Fibroblast of mammary gland (primary cell): ENCODE measurements at regions not wholly inside any gene's neighbourhood (a gene's known extent, or its start where the extent isn't known, plus 50 kb on each side); places are given as distances from the start of the nearest gene placed in this dataset.
"Not testable (repeated sequence)": the region's sequence is repeated elsewhere in the genome, so short reads cannot be mapped to it uniquely, and the experiment has no call there.

Experiments used
- DNase-seq: peaks from one replicate; pipeline ENCODE4 v3.0.0-alpha.2; 2010; ENCODE audit warnings: low read depth
- H3K4me3 ChIP-seq: 2 replicates; pipeline ENCODE4 v1.5.1; 2011; ENCODE audit warnings: low read depth, mild to moderate bottlenecking, low read length, moderate library complexity; ENCODE audit not compliant: control insufficient read depth

GRCh38 chr9:67179185-67179584, 186.8 kb upstream of the SPATA31A3 start:
- DNase-seq: not testable (repeated sequence)

GRCh38 chr9:67175167-67175566, 182.8 kb upstream of the SPATA31A3 start:
- not testable (repeated sequence) for DNase-seq, H3K4me3 ChIP-seq

More at GRCh38 chr9:67179185-67179584, 186.8 kb upstream of the SPATA31A3 start:
- not testable (repeated sequence) for H3K4me3 ChIP-seq

- H3K4me3 ChIP-seq, DNase-seq: not testable (repeated sequence)
Observed at GRCh38 chr9:67171721-67172120, 179.4 kb upstream of the SPATA31A3 start.

DNA sequence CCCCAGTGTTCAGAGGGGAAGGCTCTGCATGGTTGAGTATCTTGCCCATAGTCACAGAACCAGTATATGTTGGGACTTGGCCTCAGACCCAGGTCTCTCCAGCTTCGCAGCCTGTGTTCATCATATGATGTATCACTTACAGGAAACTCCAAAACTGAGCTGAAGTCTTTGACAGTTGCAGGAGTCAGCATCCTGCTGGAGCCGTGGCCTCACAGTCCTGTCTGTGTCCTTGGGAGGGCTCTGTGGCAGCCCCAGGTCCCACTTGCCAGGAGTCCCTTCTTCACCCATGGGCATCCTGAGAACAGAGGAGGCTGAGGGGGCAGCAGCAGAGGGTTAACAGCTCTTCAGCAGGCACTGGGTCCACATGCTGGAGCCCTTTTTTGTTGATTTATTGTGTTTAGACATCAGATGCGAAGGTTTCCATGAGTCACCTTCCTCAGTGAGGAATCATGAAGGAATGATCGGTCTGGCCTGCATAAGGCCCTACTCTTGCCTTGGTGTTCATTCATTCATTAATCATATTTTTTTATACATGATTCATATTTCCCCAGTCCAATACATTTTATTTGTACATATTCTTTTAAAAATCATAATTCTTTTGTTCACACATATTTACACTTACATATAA, 176.3 kb upstream of the SPATA31A3 start:
- DNase-seq, H3K4me3 ChIP-seq: not testable (repeated sequence)

DNA sequence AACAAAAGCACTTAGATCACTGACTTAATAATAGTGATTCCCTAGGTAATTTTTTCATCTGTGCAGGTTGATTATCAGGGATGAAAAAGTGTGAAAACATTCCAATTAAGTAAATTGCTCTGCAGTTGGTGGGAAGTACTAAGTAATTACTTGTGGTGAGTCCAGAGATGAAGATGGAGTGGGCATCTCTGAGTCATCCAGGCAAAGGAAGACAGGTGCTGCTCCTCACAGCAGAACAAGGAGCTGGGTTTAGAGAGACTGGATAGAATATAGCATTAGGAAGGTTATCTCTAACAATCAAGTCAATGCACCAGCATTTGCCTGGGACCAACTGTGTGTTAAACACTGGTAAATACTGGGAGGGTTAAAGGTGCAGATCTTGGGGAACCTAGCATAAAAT, 174.0 kb upstream of the SPATA31A3 start:
- DNase-seq, H3K4me3 ChIP-seq: not testable (repeated sequence)

GRCh38 chr9:67162827-67163226, 170.5 kb upstream of the SPATA31A3 start:
- not testable (repeated sequence) for DNase-seq, H3K4me3 ChIP-seq

DNA sequence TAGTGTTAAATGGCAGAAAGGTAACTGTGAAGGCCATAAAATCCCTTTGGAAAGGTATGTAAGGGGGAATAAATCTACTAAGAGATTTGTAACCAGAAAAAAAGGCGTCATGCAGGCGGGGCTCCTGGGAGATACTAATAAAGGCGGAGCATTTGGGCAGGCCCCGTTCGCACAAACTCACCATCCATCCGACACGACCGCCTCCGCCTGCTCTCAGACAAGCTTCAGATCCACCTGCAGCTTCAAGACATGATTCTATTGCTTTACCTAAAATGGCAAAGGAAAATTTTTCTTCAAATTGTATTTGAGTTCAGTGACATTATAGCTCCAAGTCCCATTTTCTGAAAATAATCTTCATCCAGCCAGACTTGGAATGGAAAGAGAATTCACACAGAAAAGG, 162.9 kb upstream of the SPATA31A3 start:
- not testable (repeated sequence) for DNase-seq, H3K4me3 ChIP-seq

DNA sequence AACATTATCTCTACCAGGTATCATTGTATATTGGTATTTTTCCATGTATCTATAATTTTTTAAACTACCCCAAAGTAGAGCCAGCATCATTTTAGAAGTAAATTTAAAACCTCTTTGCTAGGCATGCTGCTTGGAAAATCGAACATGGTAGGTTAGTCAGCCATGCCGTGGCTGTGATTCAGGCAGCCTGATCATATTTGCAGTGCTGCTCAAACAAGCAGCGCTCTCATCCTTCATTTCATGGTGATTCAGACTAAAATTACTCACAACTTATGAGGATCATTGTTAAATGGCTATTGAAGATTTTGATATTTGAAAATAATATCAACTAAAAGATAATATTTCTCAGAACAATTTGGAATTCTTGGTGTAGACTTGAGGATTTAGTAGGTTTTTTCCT, 161.2 kb upstream of the SPATA31A3 start:
- H3K4me3 ChIP-seq, DNase-seq: not testable (repeated sequence)

DNA sequence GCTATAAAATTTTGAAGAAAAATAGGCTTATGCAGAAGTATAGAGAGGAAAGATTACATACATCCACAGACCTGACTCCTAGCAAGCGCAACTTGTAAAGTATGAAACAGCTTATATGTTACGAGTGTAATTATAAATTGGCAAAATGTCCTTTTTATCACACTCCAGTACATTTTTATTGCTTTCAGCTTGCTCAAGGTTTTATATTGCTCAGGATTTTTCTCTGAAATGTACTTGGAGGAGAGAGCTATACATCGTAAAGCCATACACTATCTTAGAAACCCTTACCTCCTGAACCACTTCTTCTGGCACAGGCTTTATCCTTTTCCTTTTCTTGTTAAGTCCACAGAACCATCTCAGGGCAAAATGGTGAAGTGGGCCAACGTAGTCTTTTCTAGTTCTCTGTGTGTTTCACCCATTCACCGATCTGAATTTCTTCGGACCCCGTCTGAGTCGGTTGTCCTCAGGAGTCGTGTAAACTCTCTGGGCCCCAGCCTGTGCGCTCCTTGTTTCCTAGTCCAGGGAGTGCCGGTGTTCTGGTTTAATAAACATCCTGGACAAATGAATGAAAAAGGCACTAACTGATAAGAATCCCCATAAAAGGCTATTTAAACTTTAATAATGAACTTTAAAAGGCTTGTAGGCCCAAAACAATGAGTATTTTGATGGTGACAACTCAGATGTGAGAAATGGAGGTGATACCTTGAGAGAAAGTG, 150.2 kb upstream of the SPATA31A3 start:
- not testable (repeated sequence) for DNase-seq, H3K4me3 ChIP-seq

- H3K4me3 ChIP-seq, DNase-seq: not testable (repeated sequence)
Observed at GRCh38 chr9:67136376-67136775, 144.0 kb upstream of the SPATA31A3 start.

DNA sequence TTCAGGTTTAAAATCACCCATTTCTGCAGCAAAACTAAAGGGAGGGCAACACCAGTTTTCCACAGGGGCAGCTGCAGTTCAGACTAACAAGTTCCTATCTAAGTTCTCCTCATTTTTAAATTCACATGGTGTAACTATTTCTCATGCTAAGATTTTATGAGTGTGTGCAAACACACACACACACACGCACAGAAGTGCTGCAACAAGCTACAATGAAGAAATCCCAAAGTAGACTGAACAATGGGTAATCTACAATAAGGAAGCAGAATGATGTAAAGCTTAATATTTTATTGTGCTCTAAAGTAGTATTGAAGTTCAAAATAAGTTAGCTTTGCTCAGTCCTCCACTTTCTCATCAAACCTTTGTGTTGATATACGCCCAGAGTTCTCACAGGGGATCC, 140.8 kb upstream of the SPATA31A3 start:
- DNase-seq, H3K4me3 ChIP-seq: not testable (repeated sequence)

DNA sequence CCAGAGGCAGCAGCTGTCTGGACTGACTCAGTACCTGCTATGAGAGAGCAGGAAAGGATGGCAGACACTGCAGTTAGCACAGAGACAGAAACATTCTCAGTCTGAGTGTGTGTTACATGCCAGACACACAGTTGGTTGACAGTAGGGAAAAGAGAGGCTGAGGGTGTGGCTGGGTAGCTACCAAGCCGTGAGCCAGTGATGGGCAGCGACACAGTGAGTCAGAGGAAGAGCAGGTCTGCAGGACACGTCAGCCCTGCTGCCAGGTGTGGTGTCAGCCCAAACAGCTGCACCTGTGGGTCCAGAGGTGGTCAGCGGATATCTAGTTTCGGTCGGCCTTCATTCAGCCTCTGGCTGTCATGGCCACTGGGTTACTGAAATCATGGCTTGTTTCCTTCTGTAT, 124.4 kb upstream of the SPATA31A3 start:
- not testable (repeated sequence) for H3K4me3 ChIP-seq, DNase-seq

DNA sequence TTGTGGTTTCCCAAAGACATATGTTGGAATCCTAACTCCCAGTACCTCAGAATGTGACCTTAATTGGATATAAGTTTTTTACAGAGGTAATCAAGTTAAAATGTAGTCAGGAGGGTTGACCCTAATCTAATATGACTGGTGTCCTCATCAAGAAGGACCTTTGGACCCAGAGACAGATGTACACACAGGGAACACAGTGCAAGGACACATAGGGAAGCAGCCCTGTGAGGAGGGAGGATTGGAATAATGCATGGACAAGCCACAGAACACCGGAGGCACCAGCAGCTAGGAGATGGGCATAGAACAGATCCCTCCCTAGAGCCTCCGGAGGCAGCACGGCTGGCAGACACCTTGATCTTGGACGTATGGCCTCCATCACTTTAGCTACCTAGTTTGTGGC, 119.8 kb upstream of the SPATA31A3 start:
- not testable (repeated sequence) for DNase-seq, H3K4me3 ChIP-seq

DNA sequence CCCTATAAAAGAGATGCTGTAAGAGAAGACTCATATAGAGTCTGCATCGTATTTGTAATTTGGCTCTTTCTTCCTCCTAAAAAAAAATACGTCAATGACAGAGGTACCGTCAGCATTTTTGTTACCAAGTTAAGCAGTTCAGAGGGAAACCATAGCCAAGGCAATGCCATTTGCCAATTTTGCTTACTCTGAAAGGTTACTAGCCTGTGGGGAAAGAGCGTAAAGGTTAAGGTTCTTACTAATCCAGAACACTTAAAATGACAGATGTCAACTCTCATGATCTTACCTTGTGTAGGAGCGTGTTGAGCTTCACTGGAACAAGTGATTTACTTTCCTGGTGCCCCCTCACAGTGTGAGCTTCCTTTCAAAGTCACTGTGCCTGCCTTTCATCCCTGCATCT, 119.4 kb upstream of the SPATA31A3 start:
- DNase-seq, H3K4me3 ChIP-seq: not testable (repeated sequence)

- not testable (repeated sequence) for DNase-seq
Observed at GRCh38 chr9:67109859-67110258, 117.5 kb upstream of the SPATA31A3 start.

GRCh38 chr9:67106659-67107058, 114.3 kb upstream of the SPATA31A3 start:
- H3K4me3 ChIP-seq: not testable (repeated sequence)

More at GRCh38 chr9:67109859-67110258, 117.5 kb upstream of the SPATA31A3 start:
- H3K4me3 ChIP-seq: not testable (repeated sequence)

GRCh38 chr9:67102506-67103276, 110.3 kb upstream of the SPATA31A3 start:
- not testable (repeated sequence) for H3K4me3 ChIP-seq

More at GRCh38 chr9:67106659-67107058, 114.3 kb upstream of the SPATA31A3 start:
- DNase-seq: not testable (repeated sequence)

GRCh38 chr9:67091104-67091503, 98.8 kb upstream of the SPATA31A3 start:
- DNase-seq, H3K4me3 ChIP-seq: not testable (repeated sequence)

More at GRCh38 chr9:67102506-67103276, 110.3 kb upstream of the SPATA31A3 start:
- not testable (repeated sequence) for DNase-seq

- not testable (repeated sequence) for H3K4me3 ChIP-seq, DNase-seq
Observed at GRCh38 chr9:67086862-67087261, 94.5 kb upstream of the SPATA31A3 start.
